ENCODE measurements at regions not wholly inside any gene's neighbourhood (a gene's known extent, or its start where the extent isn't known, plus 50 kb on each side); places are given as distances from the start of the nearest gene placed in this dataset.

GRCh38 chr11:105192115-105192514, 52.5 kb upstream of the CARD18 start:
- H3K27me3 Mint-ChIP-seq: no peaks in the 10 kb centered on the region
- no peak overlapping the region for H3K4me3 Mint-ChIP-seq
- peaks cover 3% of the 10 kb centered on the region for H3K9me3 Mint-ChIP-seq
- no peaks in the 10 kb centered on the region for H3K36me3 Mint-ChIP-seq (ENCODE audit: low read depth)
- no peak for ATAC-seq (replicated peaks)
- H3K27ac Mint-ChIP-seq: no peak overlapping the region
- no peaks in the 10 kb centered on the region for H3K4me1 Mint-ChIP-seq

- Mint-ChIP-seq H3K9me3 (peaks cover 3% of the 10 kb centered on the region), H3K27me3 (no peaks in the 10 kb centered on the region), H3K4me3 (no peak overlapping the region), H3K36me3 (ENCODE audit: low read depth) (no peaks in the 10 kb centered on the region), H3K27ac (no peak overlapping the region), H3K4me1 (no peaks in the 10 kb centered on the region)
- ATAC-seq (replicated peaks): no peak
These were observed 50.0 kb upstream of the CARD18 start for GRCh38 chr11:105189581-105189980.
